Fibroblast of skin of left quadriceps (primary cell): ENCODE measurements at regions not wholly inside any gene's neighbourhood (a gene's known extent, or its start where the extent isn't known, plus 50 kb on each side); places are given as distances from the start of the nearest gene placed in this dataset.
"Not testable (repeated sequence)": the region's sequence is repeated elsewhere in the genome, so short reads cannot be mapped to it uniquely, and the experiment has no call there.

ENCODE experiments used
- DNase-seq, 2 experiments: peaks; one replicate each; pipeline ENCODE4 v3.0.0-alpha.2; 2013; ENCODE audit warnings: low read depth in 2 of 2

DNA sequence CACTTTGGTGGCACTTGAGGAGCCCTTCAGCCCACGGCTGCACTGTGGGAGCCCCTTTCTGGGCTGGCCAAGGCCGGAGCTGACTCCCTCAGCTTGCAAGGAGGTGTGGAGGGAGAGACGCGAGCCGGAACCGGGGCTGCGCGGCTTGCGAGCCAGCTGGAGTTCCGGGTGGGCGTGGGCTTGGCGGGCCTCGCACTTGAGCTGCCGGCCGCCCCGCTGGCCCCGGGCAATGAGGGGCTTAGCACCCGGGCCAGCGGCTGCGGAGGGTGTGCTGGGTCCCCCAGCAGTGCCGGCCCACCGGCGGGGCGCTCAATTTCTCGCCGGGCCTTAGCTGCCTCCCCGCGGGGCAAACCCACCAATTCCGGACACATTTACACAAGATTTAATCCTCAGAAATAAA is 113.7 kb upstream of the RXFP1 start:
- not testable (repeated sequence) for DNase-seq

DNA sequence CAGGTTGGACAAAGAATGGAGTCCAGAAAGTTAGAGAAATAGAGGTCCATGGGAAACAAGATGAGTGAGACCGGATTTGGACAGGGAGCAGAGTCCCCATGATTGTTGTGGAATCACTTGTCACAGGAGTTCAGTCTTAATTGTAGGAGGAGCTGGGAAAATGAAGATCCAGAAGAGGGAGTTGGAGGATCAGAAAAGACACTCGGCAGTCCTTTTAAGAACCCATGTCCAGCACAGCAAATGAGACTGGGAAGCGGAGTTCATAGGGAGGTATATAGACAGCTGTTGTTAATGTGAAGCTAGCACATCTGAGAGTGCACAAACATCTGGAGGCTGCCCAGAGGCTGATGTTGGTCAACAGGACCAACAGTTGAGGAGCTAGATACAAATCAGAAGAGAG is 111.4 kb upstream of the RXFP1 start:
- no peak for DNase-seq

DNA sequence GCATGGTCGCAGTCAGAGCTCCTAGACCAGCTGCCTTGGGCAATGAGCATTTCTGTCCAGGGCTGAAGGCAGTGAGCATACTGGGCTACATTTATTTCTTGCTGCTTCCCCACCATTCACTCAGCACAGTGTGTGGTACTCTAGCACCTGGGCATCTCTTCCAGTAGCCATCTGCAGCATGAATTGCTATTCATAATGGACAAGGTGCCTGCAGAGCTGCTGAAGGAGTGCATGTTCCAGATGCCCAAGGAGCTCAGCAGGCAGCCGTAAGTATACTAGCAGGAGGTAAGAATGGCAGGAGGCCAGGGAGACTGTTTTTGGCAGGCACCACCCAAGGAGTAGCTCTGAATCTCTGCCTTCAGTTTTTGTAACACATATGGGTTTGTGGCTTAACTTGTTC is 110.4 kb upstream of the RXFP1 start:
- DNase-seq = no peak

DNA sequence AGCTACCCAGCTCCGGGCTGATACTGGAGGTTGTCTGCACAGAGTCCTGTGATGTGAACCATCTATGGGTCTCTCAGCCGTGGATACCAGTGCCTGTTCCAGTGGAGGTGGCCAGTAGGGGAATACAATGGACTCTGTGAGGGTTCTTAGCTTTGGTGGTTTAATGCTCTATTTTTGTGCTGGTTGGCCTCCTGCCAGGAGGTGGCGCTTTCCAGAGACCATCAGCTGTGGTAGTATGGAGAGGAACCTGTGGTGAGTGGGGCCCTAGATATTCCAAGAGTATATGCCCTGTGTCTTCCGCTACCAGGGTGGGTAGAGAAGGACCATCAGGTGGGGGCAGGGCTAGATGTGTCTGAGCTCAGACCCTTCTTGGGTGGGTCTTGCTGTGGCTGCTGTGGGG is 103.0 kb upstream of the RXFP1 start:
- DNase-seq = not testable (repeated sequence)

DNA sequence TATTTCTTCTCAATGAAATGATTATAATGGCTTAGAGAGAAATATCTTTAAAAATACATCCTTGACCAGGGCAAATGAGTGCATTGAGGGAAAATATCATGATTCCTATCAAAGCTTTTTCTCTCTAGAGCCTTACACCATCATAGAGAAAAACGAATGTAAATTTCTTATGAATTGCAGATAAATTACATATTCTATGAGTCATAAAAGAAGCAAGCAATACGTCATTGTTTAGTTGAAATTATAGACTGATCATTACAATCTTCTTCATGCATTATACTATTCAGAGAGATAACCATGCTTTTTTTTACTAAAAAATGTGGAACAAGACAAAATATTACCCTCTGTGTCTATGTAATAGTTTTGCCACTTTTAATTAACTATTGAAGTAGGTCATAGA is 100.9 kb upstream of the RXFP1 start:
- DNase-seq = no peak

DNA sequence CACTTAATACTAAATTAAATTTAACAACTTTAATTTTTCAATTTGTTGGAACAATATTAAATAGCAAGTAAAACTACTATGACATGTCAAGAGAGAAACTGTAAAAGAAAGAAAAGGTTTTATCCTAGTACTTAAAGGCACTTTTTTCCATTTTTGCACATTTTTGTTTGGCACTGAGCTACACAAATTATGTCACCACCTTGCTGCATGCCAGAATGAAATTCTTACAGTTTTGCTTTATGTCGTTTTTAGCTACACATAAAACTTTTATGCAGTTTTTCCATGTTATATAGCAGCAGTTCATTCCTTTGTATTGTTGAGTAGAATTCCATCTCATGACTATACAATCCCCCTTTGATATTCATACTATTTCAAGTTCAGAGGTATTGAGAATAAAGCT is 99.1 kb upstream of the RXFP1 start:
- no peak for DNase-seq

DNA sequence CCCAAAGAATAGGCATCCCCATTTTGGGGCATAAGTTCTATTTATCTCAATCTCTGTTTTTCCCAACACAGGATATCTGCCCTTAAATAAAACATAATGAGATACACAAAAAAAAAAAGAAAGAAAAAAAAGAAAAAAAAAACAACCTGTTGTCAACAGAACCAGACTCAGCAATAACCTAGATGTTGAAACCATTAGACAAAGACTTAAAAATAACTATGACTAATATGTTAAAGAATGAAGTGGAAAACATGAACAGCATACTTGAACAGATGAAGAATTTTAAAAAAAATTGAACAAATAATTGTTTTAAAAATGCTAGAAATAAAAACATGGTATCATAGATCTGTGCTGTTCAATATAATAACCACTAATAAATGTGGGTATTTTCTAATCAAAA is 93.4 kb upstream of the RXFP1 start:
- DNase-seq = no peak

DNA sequence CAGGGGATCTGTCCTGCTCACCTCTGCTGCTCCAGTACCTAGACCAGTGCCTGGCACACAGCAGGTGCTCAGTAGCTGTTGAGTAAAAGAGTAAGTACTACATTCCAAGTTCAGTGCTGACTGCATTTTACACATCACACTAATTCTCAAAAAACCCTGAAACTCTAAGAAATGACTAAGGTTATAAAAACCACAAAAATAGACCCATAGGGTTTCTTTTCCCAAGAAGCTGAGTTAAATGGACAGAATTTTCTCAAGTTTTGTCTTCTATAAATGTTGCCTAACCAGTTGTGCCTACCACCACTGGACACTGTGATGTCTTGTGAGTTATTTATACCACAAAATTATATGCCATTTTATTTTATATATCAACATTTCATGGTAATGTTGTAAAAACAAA is 78.9 kb upstream of the RXFP1 start:
- DNase-seq = no peak

DNA sequence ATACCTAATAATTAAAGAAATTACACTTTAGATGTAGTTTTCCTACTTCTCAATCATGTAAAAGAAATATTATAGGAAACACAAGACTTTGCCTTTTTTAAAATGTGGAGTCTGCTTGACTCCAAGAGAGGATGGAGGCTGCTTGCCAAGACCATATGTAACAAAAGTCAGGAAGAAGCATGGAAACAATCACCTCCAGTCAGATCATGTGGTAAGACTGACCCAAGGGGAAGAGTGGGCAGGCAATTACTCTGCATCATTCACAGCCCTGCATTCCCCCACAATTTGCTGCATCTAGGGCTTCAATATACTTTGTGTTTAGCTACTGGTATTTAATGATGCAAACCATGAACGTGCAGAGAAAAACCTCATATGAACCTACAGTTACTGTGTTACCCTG is 78.0 kb upstream of the RXFP1 start:
- no peak for DNase-seq

DNA sequence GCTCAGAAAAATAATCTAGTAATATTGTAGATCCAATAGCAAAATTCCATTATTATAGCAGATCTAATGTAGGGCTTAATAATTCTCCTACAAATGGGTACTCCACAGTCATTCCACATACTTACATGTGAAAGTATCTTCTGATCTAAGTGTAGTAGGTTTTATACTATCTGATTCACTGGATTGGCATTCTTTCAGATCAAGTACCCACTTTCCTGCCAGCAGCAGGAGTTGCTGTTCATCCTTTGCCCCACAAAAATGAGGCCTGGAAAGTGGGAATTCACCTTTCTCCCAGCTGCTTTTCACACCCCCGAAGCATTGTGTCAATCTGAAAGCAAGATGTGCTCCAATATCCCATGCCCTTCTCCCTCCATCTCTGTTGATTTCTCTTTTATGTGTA is 77.1 kb upstream of the RXFP1 start:
- no peak for DNase-seq

DNA sequence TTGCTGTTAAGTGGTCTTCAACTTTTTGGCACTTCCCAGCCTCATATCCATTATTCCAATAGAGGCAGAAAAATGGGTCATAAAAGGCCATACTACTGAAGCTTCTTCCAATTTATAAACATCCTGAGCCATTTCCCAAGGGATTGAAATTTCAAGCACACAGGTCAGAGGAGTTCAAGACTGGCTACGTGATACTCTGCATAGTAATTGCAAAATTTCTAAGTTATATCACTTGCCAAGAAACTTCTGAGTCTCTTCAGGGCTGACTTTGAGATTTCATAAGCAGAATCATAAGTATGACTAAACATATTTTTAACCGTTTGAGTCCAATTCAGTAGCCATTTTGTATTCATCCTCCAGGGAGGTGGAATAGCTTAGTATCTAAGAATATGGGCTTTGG is 75.6 kb upstream of the RXFP1 start:
- DNase-seq = peak; percentile 44 to 45

DNA sequence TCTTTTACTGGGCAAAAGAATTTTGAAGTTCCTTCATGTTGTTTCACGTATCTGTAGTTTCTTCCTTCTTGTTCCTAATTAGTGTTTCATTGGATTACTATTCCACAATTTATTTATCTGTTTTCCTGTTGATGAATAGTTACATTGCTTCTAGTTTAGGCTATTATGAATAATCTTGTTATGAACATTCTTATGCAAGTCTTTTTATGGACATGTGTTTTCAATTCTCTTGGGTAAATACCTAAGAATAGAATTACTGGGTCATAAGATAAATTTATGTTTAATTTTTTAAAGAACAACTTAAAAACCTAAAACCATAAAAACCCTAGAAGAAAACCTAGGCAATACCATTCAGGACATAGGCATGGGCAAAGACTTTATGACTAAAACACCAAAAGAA is 70.9 kb upstream of the RXFP1 start:
- DNase-seq = no peak

DNA sequence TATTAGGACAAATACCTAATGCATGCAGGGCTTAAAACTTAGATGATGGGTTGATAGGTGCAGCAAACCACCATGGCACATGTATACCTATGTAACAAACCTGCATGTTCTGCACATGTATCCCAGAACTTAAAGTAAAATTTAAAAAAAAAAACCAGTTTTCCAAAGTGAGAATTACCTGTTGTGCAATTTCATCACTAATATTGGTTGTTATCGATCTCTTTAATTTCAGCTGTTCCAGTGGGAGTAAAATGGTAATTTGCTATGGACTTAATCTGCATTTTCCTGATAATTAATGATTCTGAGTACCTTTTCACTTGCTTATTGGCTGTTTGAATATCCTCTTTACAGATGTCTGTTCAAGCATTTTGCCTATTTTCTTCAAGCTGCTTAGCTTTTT is 69.6 kb upstream of the RXFP1 start:
- DNase-seq = not testable (repeated sequence)

DNA sequence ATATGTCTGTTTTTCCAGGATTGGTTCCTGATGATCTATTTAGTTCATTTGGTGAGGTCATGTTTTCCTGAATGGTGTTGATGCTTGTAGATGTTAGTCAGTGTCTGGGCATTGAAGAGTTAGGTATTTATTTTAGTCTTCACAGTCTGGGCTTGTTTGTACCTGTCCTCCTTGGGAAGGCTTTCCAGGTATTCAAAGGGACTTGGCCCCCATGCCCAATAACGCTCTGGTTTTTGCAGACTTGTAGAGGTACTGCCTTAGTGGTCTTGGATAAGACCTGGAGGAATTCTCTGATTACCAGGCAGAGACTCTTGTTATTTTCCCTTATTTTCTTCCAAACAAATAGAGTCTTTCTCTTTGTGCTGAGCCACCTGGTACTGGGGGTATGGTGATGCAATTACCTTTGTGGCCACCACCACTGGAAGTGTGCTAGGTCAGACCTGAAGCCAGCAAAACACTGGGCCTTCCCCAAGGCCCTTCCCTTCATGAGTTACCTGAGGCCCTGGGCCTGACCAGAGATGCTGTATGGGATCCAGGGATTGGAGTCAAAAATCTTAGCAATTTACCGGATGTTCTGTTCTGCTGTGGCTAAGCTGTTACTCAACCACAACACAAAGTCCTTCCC is 63.3 kb upstream of the RXFP1 start:
- no peak for DNase-seq

DNA sequence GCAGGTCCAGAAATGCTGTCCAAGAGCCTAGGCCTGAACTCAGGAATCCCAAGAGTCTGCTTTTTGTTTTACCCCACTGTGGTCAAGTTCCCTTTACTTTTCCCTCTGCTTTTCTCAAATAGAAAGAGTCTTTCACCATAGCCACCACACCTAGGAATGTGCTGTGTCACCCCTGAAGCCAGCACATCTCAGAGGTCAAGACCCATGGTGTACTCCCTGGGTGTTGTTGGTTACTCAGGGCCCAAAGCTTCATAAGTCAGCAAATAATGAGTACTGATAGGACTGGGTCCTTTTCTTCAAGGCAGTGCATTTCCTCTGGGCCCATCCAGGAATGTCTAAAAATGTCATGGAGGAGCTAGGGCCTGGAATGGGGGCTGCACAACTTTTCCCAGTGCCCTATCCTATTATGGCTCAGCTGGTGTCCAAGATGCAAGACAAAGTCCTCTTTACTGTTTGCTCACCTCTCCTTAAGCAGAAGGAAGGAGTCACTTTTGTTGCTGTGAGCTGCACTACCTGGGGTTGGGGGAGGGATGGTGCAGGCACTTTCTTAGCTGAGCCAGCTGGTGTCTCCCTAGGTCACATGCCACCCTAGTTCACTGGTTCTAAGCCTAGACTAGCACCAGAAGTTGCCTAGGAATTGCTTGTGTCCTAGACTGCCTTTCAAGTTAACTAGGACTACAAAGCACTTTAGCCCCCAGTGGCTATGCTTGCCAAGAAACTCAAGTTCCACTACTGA is 62.4 kb upstream of the RXFP1 start:
- no peak for DNase-seq

DNA sequence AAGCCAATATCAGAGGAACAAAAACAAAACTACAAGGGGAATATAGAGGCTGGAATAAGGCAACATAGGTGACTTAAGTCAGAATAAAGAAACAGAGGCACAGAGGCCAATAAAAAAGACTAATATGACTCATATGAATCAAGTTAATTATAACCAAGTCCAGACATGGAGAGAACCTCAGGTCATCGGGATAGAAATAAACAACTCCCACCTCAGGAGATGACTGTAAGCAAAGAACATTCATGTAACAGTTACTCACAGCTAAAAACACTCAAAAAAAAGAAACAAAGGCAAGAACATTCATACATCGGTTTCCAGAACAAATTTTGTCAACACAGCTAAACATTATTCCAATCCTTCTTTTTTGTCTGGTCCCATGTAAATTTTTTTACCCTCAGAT is 60.3 kb upstream of the RXFP1 start:
- DNase-seq = no peak

DNA sequence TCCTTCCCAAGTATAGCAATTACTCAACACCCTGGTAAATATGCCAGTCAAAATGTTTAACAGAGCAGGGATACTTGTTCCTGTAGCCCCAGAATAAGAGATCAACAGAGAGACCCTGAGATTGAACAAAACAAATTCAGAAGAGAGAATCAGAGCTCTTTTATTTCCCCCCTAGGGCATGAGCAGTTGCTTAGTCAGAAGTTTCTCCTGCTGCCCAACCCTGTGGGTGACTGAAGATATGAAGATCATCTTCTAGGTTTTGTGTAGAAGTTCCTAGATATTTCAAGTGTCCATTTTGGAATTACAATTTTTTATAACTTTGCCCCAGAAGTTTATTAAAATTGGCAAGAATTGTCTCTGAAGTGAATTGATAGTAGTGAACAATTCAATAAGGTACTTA is 59.1 kb upstream of the RXFP1 start:
- no peak for DNase-seq
